T-cell (primary cell): ENCODE measurements at regions not wholly inside any gene's neighbourhood (a gene's known extent, or its start where the extent isn't known, plus 50 kb on each side); places are given as distances from the start of the nearest gene placed in this dataset.

Experiments
- ATAC-seq, 4 experiments: fragments of 200-7000 bp in 3 of 4; fragments of 150-1000 bp in 1 of 4; cut with Tn5 transposase; replicated peaks in 1 of 4; 1 replicate in 3 of 4; 2 replicates in 1 of 4; pipeline ENCODE4 v1.10.0; 2021; ENCODE audit warnings: moderate library complexity in 3 of 4, mild to moderate bottlenecking in 2 of 4, moderate number of reproducible peaks in 1 of 4
- CTCF ChIA-PET, 2 donors: fragments of 300-600 bp; sonication (Branson Sonifier 250); formaldehyde crosslinking; loops; one replicate each; lab custom pipeline; 2022; ENCODE audit warnings: antibody characterized with exemption in 2 of 2; lab: Charles Lee
- POLR2A ChIA-PET, 2 donors: fragments of 300-600 bp; sonication (Branson Sonifier 250); formaldehyde crosslinking; loops; one replicate each; lab custom pipeline; 2022; ENCODE audit warnings: antibody characterized with exemption in 2 of 2; lab: Charles Lee
- DNase-seq, 35 experiments: peaks; one replicate each; pipeline versions ENCODE4 v3.0.0 to v3.0.0-alpha.2; 2013 to 2023
- H3K27ac ChIP-seq: one replicate; pipeline ENCODE4 v1.5.1; 2013; ENCODE audit warnings: low read length
- H3K27me3 ChIP-seq, 2 experiments: replicated peaks in 1 of 2; 1 replicate in 1 of 2; 2 replicates in 1 of 2; pipeline versions ENCODE4 v1.6.1 to v1.7.0; 2013; ENCODE audit warnings: low read length in 1 of 2, mixed read lengths in 1 of 2; ENCODE audit not compliant: control insufficient read depth in 2 of 2, insufficient read depth in 2 of 2; ENCODE audit errors: extremely low read depth in 1 of 2
- H3K36me3 ChIP-seq, 2 donors: 1 replicate in 1 of 2; 2 replicates in 1 of 2; pipeline versions ENCODE4 v1.6.1 to v1.7.0; 2013; ENCODE audit warnings: low read length in 1 of 2; ENCODE audit not compliant: control insufficient read depth in 2 of 2, insufficient read depth in 1 of 2; ENCODE audit errors: extremely low read depth in 1 of 2
- H3K4me1 ChIP-seq, 2 experiments: 1 replicate in 1 of 2; 2 replicates in 1 of 2; pipeline versions ENCODE4 v1.6.1 to v1.7.0; 2013; ENCODE audit warnings: low read length in 2 of 2, mixed read lengths in 1 of 2; ENCODE audit not compliant: insufficient read depth in 2 of 2, control insufficient read depth in 1 of 2; ENCODE audit errors: extremely low read depth in 1 of 2
- H3K4me3 ChIP-seq, 2 donors: 1 replicate in 1 of 2; 2 replicates in 1 of 2; pipeline versions ENCODE4 v1.5.1 to v1.7.0; 2013; ENCODE audit warnings: mild to moderate bottlenecking in 2 of 2, low read length in 1 of 2, moderate library complexity in 1 of 2; ENCODE audit not compliant: control insufficient read depth in 1 of 2; ENCODE audit errors: extremely low read depth in 1 of 2
- H3K9me3 ChIP-seq: 2 replicates; pipeline ENCODE4 v1.7.0; 2013
- H3K27ac Mint-ChIP-seq, 2 donors: one replicate each; pipeline ENCODE4 v1.8.0; 2020 to 2021; ENCODE audit warnings: mild to moderate bottlenecking in 2 of 2, mixed read lengths in 2 of 2
- H3K27me3 Mint-ChIP-seq, 2 donors: one replicate each; pipeline ENCODE4 v1.8.0; 2021 to 2022; ENCODE audit warnings: mixed read lengths in 2 of 2
- H3K36me3 Mint-ChIP-seq: one replicate; pipeline ENCODE4 v1.8.0; 2021; ENCODE audit warnings: mixed read lengths
- H3K4me1 Mint-ChIP-seq, 3 donors: one replicate each; pipeline ENCODE4 v1.8.0; 2020 to 2022; ENCODE audit warnings: mixed read lengths in 3 of 3, mild to moderate bottlenecking in 1 of 3
- H3K4me3 Mint-ChIP-seq, 3 donors: one replicate each; pipeline ENCODE4 v1.8.0; 2020 to 2022; ENCODE audit warnings: mild to moderate bottlenecking in 3 of 3, mixed read lengths in 3 of 3, moderate library complexity in 3 of 3
- H3K9me3 Mint-ChIP-seq, 3 donors: one replicate each; pipeline ENCODE4 v1.8.0; 2020 to 2022; ENCODE audit warnings: mixed read lengths in 3 of 3
- WGBS: methylation state at CpG from one replicate; pipeline ENCODE4 v1.1.5; 2013; ENCODE audit warnings: missing lambda C conversion rate; ENCODE audit not compliant: insufficient coverage; 5-methylcytosine and 5-hydroxymethylcytosine counted together

GRCh38 chr5:117082977-117083376 lies 508.4 kb upstream of the SEMA6A start:
- Histone ChIP-seq H3K27me3 (no peaks in the 10 kb centered on the region), H3K9me3 (no peaks in the 10 kb centered on the region), H3K36me3 (no peaks in the 10 kb centered on the region), H3K27ac (no peak overlapping the region), H3K4me1 (no peaks in the 10 kb centered on the region), H3K4me3 (no peak overlapping the region)
- CTCF ChIA-PET, result no interaction called here
- Mint-ChIP-seq H3K4me3 (no peak overlapping the region), H3K9me3 (peaks cover 0 to 2% (median 0%) of the 10 kb centered on the region in 3 donors), H3K27me3 (no peaks in the 10 kb centered on the region), H3K27ac (no peak overlapping the region), H3K36me3 (no peaks in the 10 kb centered on the region), H3K4me1 (no peaks in the 10 kb centered on the region)
- no peak for DNase-seq
- POLR2A ChIA-PET, result no interaction called here
- no CpG with 5 or more reads among the region's 1 CpG for WGBS
- no peak for ATAC-seq

GRCh38 chr5:117077142-117077541 lies 502.5 kb upstream of the SEMA6A start:
- peaks cover 0 to 3% (median 1%) of the 10 kb centered on the region in 3 donors for H3K9me3 Mint-ChIP-seq
- POLR2A ChIA-PET, result no interaction called here
- CTCF ChIA-PET, result no interaction called here
- H3K27me3 ChIP-seq, result no peaks in the 10 kb centered on the region
- no peak overlapping the region for H3K27ac ChIP-seq
- no peak overlapping the region for H3K4me3 ChIP-seq
- no peaks in the 10 kb centered on the region for H3K36me3 Mint-ChIP-seq
- ATAC-seq (no peak), DNase-seq (no peak)
- no peaks in the 10 kb centered on the region for H3K9me3 ChIP-seq
- no peaks in the 10 kb centered on the region for H3K4me1 ChIP-seq
- no peaks in the 10 kb centered on the region for H3K4me1 Mint-ChIP-seq
- no peaks in the 10 kb centered on the region for H3K36me3 ChIP-seq
- no peak overlapping the region for H3K4me3 Mint-ChIP-seq
- H3K27ac Mint-ChIP-seq, result no peak overlapping the region
- no peaks in the 10 kb centered on the region for H3K27me3 Mint-ChIP-seq
- 83% methylated on average over 2 of the region's 2 CpGs for WGBS

- Histone ChIP-seq H3K9me3 (no peaks in the 10 kb centered on the region), H3K36me3 (no peaks in the 10 kb centered on the region), H3K4me1 (no peaks in the 10 kb centered on the region), H3K27ac (no peak overlapping the region), H3K27me3 (no peaks in the 10 kb centered on the region), H3K4me3 (no peak overlapping the region)
- peaks cover 10 to 24% (median 16%) of the 10 kb centered on the region in 3 donors for H3K9me3 Mint-ChIP-seq
- H3K4me1 Mint-ChIP-seq, result no peaks in the 10 kb centered on the region
- POLR2A ChIA-PET, result no interaction called here
- DNase-seq, result no peak
- H3K27me3 Mint-ChIP-seq, result no peaks in the 10 kb centered on the region
- H3K4me3 Mint-ChIP-seq, result no peak overlapping the region
- WGBS, result no CpG with 5 or more reads among the region's 2 CpGs
- no peak for ATAC-seq
- no peaks in the 10 kb centered on the region for H3K36me3 Mint-ChIP-seq
- CTCF ChIA-PET, result no interaction called here
- no peak overlapping the region for H3K27ac Mint-ChIP-seq
Observed at GRCh38 chr5:117072439-117072838, 497.8 kb upstream of the SEMA6A start.

- Mint-ChIP-seq H3K9me3 (peaks cover 0 to 14% (median 2%) of the 10 kb centered on the region in 3 donors), H3K27ac (no peak overlapping the region), H3K4me3 (no peak overlapping the region), H3K4me1 (no peaks in the 10 kb centered on the region), H3K27me3 (no peaks in the 10 kb centered on the region), H3K36me3 (no peaks in the 10 kb centered on the region)
- H3K27ac ChIP-seq, result no peak overlapping the region
- no peaks in the 10 kb centered on the region for H3K9me3 ChIP-seq
- ChIA-PET POLR2A (no interaction called here), CTCF (no interaction called here)
- no peak for DNase-seq
- no peak for ATAC-seq
- no peak overlapping the region for H3K4me3 ChIP-seq
- no peaks in the 10 kb centered on the region for H3K27me3 ChIP-seq
- H3K4me1 ChIP-seq, result no peaks in the 10 kb centered on the region
- WGBS, result no CpG with 5 or more reads among the region's 1 CpG
- no peaks in the 10 kb centered on the region for H3K36me3 ChIP-seq
Observed at GRCh38 chr5:117065800-117066199, 491.2 kb upstream of the SEMA6A start.

GRCh38 chr5:117065161-117065560 lies 490.5 kb upstream of the SEMA6A start:
- Mint-ChIP-seq H3K27ac (no peak overlapping the region), H3K27me3 (no peaks in the 10 kb centered on the region), H3K4me1 (no peaks in the 10 kb centered on the region), H3K9me3 (peaks cover 0 to 8% (median 2%) of the 10 kb centered on the region in 3 donors), H3K36me3 (no peaks in the 10 kb centered on the region), H3K4me3 (no peak overlapping the region)
- Histone ChIP-seq H3K4me3 (no peak overlapping the region), H3K9me3 (no peaks in the 10 kb centered on the region), H3K27me3 (no peaks in the 10 kb centered on the region), H3K36me3 (no peaks in the 10 kb centered on the region), H3K4me1 (no peaks in the 10 kb centered on the region), H3K27ac (no peak overlapping the region)
- WGBS, result no CpG with 5 or more reads among the region's 1 CpG
- no peak for DNase-seq
- ATAC-seq, result no peak
- ChIA-PET POLR2A (no interaction called here), CTCF (no interaction called here)

- no peaks in the 10 kb centered on the region for H3K9me3 ChIP-seq
- H3K36me3 Mint-ChIP-seq, result no peaks in the 10 kb centered on the region
- no peak overlapping the region for H3K4me3 ChIP-seq
- H3K36me3 ChIP-seq, result no peaks in the 10 kb centered on the region
- CTCF ChIA-PET, result no interaction called here
- H3K9me3 Mint-ChIP-seq, result no peaks in the 10 kb centered on the region
- H3K4me3 Mint-ChIP-seq, result no peak overlapping the region
- H3K27ac Mint-ChIP-seq, result no peak overlapping the region
- WGBS, result no CpG with 5 or more reads among the region's 1 CpG
- ATAC-seq (no peak), DNase-seq (no peak)
- no peaks in the 10 kb centered on the region for H3K27me3 Mint-ChIP-seq
- no peaks in the 10 kb centered on the region for H3K4me1 Mint-ChIP-seq
- H3K27me3 ChIP-seq, result no peaks in the 10 kb centered on the region
- no peak overlapping the region for H3K27ac ChIP-seq
- POLR2A ChIA-PET, result no interaction called here
- no peaks in the 10 kb centered on the region for H3K4me1 ChIP-seq
Observed at GRCh38 chr5:117060099-117060498, 485.5 kb upstream of the SEMA6A start.

- H3K27me3 Mint-ChIP-seq, result no peaks in the 10 kb centered on the region
- ATAC-seq, result no peak
- ChIA-PET CTCF (no interaction called here), POLR2A (no interaction called here)
- Histone ChIP-seq H3K27ac (no peak overlapping the region), H3K9me3 (no peaks in the 10 kb centered on the region), H3K27me3 (no peaks in the 10 kb centered on the region), H3K36me3 (no peaks in the 10 kb centered on the region), H3K4me1 (no peaks in the 10 kb centered on the region), H3K4me3 (no peak overlapping the region)
- H3K9me3 Mint-ChIP-seq, result peaks cover 0 to 7% (median 0%) of the 10 kb centered on the region in 3 donors
- no peaks in the 10 kb centered on the region for H3K36me3 Mint-ChIP-seq
- no peak overlapping the region for H3K27ac Mint-ChIP-seq
- no peak for DNase-seq
- H3K4me3 Mint-ChIP-seq, result no peak overlapping the region
- no peaks in the 10 kb centered on the region for H3K4me1 Mint-ChIP-seq
Observed at GRCh38 chr5:117058740-117059139, 484.1 kb upstream of the SEMA6A start.
